ENCODE measurements at regions not wholly inside any gene's neighbourhood (a gene's known extent, or its start where the extent isn't known, plus 50 kb on each side); places are given as distances from the start of the nearest gene placed in this dataset.

DNA sequence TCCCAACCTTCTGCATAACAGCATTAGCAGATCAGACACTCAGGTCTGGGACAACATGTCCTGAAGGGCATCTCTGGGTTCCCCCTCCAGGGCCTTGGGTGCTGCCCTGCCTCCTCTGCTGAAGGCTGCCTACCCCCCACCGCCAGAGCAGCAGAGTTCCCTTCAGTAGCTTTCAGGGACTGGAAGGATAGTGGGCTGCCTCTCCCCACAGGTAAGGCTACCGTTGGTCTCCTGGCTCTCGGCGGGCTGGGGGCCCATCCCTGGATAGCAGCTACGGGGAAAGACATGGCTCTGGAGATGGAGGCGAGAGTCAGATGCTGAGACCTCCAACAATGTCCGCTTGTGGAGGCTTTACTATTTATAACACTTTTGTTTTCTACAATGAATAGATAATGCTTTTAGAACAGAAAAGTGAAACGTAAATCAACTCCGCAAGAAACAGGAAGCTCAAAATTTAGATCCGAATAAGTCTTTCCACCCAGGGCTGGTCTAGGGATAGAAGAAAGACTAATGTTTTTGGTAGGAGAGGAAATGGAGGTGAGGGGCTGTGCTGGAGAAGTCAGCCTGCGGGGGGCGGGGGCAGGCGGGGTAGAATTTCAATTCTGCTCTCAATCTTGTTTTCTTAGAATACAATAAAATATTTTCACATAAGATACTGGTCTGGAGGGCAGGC lies 58.4 kb downstream of the ARL4C start:
- H3K4me1 ChIP-seq (ENCODE audit: control insufficient read depth, insufficient read depth, low read length): peaks cover under 1% of the 10 kb centered on the region; the same call in 1 of the 2 replicates
- H3K4me3 ChIP-seq (ENCODE audit: low read depth, low read length): no peak overlapping the region
- no peak overlapping the region for H3K9ac ChIP-seq (ENCODE audit: low read depth, low read length)
- H3K27me3 ChIP-seq (ENCODE audit: control insufficient read depth, insufficient read depth, low read length): no peaks in the 10 kb centered on the region
- no peaks in the 10 kb centered on the region for H3K36me3 ChIP-seq (ENCODE audit: control insufficient read depth, insufficient read depth, low read length)
- no peaks in the 10 kb centered on the region for H3K9me3 ChIP-seq (ENCODE audit: control insufficient read depth, insufficient read depth, low read length)
- no peak overlapping the region for H3K27ac ChIP-seq (ENCODE audit: low read depth, low read length)

DNA sequence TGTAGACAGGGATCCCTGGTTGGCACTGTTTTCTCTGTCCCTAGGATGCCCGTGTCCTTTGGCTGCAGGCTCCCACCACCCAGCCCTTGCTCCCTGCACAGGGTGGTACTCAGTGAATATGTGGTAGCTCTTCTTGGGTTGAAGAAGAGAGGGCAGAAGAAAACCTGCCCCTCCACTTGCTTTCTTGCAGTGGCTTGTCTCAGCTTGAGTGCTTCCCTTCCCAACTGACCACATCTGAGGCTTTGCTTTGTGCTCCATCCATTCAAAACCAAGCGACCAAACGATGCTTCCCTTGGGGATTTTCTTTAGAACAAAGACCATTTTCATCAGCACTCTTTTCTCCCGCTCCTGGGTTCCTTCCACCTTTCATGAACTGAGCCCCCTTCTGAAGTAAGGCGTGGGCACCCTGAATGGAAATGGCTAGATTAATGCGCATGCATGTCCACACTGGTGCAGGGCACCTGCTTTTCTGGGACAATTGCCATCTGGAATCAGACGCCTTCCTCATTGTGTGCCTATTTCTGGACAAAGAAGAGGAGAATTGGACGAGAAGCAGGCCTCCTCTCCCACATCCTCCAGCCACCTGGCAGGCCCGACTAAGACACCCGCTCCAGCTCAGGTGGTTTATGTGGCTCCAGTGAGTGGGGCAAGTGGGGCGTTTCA lies 59.1 kb downstream of the ARL4C start:
- Histone ChIP-seq H3K27ac (ENCODE audit: low read depth, low read length) (no peak overlapping the region), H3K9ac (ENCODE audit: low read depth, low read length) (no peak overlapping the region), H3K27me3 (ENCODE audit: control insufficient read depth, insufficient read depth, low read length) (no peaks in the 10 kb centered on the region), H3K9me3 (ENCODE audit: control insufficient read depth, insufficient read depth, low read length) (no peaks in the 10 kb centered on the region), H3K4me1 (ENCODE audit: control insufficient read depth, insufficient read depth, low read length) (peaks cover 5% of the 10 kb centered on the region; the same call in 1 of the 2 replicates), H3K36me3 (ENCODE audit: control insufficient read depth, insufficient read depth, low read length) (no peaks in the 10 kb centered on the region), H3K4me3 (ENCODE audit: low read depth, low read length) (no peak overlapping the region)

DNA sequence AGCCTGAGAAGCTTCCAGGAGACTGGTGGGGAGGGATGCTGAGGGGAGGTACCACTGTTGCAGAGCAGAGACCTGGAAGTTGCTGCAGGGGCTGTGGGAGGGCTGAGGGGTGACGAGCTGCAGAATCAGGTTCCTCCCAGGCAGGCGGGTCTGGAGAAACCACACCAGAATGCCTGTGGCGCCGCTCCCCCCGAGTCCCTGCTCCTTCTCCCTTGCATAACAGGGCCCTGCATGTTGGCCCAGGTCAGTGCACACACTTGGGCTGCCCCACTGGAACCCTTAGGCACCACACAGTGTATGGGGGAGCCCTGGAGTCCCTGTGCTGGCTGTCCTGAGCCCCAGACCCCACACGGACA lies 60.4 kb downstream of the ARL4C start:
- H3K27ac ChIP-seq (ENCODE audit: low read depth, low read length): no peak overlapping the region
- H3K36me3 ChIP-seq (ENCODE audit: control insufficient read depth, insufficient read depth, low read length): no peaks in the 10 kb centered on the region
- H3K9me3 ChIP-seq (ENCODE audit: control insufficient read depth, insufficient read depth, low read length): no peaks in the 10 kb centered on the region
- H3K4me3 ChIP-seq (ENCODE audit: low read depth, low read length): no peak overlapping the region
- no peak overlapping the region for H3K9ac ChIP-seq (ENCODE audit: low read depth, low read length)
- peaks cover 7% of the 10 kb centered on the region for H3K4me1 ChIP-seq (ENCODE audit: control insufficient read depth, insufficient read depth, low read length)
- no peaks in the 10 kb centered on the region for H3K27me3 ChIP-seq (ENCODE audit: control insufficient read depth, insufficient read depth, low read length)

DNA sequence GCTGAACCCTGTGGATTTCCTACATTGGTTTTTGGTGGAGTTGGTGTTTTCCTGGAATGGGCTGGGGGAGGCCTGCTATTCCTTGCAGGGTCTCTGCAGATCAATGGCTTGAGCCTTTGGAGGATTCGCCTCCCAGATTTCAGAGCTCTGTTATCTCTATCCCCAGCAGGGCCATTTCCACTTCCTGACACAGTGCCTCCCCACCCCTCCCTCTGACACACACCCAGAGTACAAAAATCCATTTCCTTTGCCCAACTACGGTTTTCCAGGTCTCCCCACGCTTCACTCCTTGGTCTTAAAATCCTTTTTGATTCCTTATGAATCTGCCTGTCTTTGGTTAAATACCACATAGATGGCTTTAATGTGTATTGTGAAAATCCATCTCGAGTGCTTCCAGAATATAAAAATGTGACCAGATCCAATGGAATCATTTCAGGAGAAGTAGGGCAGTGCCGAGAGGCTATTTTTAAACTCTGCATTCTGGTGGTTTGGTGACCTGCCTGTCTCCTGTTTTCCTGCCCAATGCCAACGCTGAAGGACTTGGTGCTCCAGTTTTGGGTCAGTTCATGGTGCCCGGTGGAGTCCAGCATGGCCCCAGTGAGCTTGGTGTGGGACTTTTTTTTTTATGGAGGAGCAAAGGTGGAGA lies 60.9 kb downstream of the ARL4C start:
- no peaks in the 10 kb centered on the region for H3K36me3 ChIP-seq (ENCODE audit: control insufficient read depth, insufficient read depth, low read length)
- no peaks in the 10 kb centered on the region for H3K27me3 ChIP-seq (ENCODE audit: control insufficient read depth, insufficient read depth, low read length)
- peaks cover 12% of the 10 kb centered on the region for H3K4me1 ChIP-seq (ENCODE audit: control insufficient read depth, insufficient read depth, low read length)
- H3K9me3 ChIP-seq (ENCODE audit: control insufficient read depth, insufficient read depth, low read length): no peaks in the 10 kb centered on the region
- H3K9ac ChIP-seq (ENCODE audit: low read depth, low read length): no peak overlapping the region
- no peak overlapping the region for H3K4me3 ChIP-seq (ENCODE audit: low read depth, low read length)
- no peak overlapping the region for H3K27ac ChIP-seq (ENCODE audit: low read depth, low read length)

GRCh38 chr2:234433201-234433600 lies 63.7 kb downstream of the ARL4C start:
- Histone ChIP-seq H3K4me1 (ENCODE audit: control insufficient read depth, insufficient read depth, low read length) (peaks cover 22% of the 10 kb centered on the region), H3K4me3 (ENCODE audit: low read depth, low read length) (no peak overlapping the region), H3K9me3 (ENCODE audit: control insufficient read depth, insufficient read depth, low read length) (no peaks in the 10 kb centered on the region), H3K9ac (ENCODE audit: low read depth, low read length) (no peak overlapping the region), H3K27me3 (ENCODE audit: control insufficient read depth, insufficient read depth, low read length) (peaks cover 8% of the 10 kb centered on the region; the same call in 1 of the 2 replicates), H3K36me3 (ENCODE audit: control insufficient read depth, insufficient read depth, low read length) (no peaks in the 10 kb centered on the region), H3K27ac (ENCODE audit: low read depth, low read length) (no peak overlapping the region)

DNA sequence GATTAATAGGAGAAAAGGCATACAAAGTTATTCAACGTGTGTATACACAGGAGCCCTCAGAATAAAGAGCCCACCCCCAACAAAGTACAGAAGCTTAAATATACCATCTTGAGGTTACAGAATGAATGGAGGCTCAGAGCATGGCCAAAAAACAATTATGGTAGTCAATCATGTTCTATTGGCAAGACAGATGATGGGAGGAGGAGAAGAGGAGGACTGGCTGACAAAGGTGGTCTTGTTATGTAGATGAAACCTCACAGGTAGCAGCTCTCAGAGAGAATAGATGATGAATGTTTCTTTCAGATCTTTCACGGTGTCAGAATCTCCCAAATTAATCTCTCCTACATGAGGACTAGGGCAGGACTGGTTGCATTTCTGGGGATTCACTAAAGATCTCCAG lies 66.0 kb downstream of the ARL4C start:
- H3K9ac ChIP-seq (ENCODE audit: low read depth, low read length): no peak overlapping the region
- no peaks in the 10 kb centered on the region for H3K36me3 ChIP-seq (ENCODE audit: control insufficient read depth, insufficient read depth, low read length)
- H3K4me1 ChIP-seq (ENCODE audit: control insufficient read depth, insufficient read depth, low read length): peaks cover 40% of the 10 kb centered on the region
- no peak overlapping the region for H3K4me3 ChIP-seq (ENCODE audit: low read depth, low read length)
- peak overlapping the region; percentile 34 for H3K27ac ChIP-seq (ENCODE audit: low read depth, low read length)
- H3K9me3 ChIP-seq (ENCODE audit: control insufficient read depth, insufficient read depth, low read length): no peaks in the 10 kb centered on the region
- H3K27me3 ChIP-seq (ENCODE audit: control insufficient read depth, insufficient read depth, low read length): peaks cover 20% of the 10 kb centered on the region

GRCh38 chr2:234429265-234429664 lies 67.6 kb downstream of the ARL4C start:
- Histone ChIP-seq H3K9me3 (ENCODE audit: control insufficient read depth, insufficient read depth, low read length) (no peaks in the 10 kb centered on the region), H3K4me3 (ENCODE audit: low read depth, low read length) (no peak overlapping the region), H3K36me3 (ENCODE audit: control insufficient read depth, insufficient read depth, low read length) (no peaks in the 10 kb centered on the region), H3K4me1 (ENCODE audit: control insufficient read depth, insufficient read depth, low read length) (peaks cover 40% of the 10 kb centered on the region), H3K27me3 (ENCODE audit: control insufficient read depth, insufficient read depth, low read length) (peaks cover 25% of the 10 kb centered on the region), H3K9ac (ENCODE audit: low read depth, low read length) (no peak overlapping the region), H3K27ac (ENCODE audit: low read depth, low read length) (peak overlapping the region; percentile 23)

DNA sequence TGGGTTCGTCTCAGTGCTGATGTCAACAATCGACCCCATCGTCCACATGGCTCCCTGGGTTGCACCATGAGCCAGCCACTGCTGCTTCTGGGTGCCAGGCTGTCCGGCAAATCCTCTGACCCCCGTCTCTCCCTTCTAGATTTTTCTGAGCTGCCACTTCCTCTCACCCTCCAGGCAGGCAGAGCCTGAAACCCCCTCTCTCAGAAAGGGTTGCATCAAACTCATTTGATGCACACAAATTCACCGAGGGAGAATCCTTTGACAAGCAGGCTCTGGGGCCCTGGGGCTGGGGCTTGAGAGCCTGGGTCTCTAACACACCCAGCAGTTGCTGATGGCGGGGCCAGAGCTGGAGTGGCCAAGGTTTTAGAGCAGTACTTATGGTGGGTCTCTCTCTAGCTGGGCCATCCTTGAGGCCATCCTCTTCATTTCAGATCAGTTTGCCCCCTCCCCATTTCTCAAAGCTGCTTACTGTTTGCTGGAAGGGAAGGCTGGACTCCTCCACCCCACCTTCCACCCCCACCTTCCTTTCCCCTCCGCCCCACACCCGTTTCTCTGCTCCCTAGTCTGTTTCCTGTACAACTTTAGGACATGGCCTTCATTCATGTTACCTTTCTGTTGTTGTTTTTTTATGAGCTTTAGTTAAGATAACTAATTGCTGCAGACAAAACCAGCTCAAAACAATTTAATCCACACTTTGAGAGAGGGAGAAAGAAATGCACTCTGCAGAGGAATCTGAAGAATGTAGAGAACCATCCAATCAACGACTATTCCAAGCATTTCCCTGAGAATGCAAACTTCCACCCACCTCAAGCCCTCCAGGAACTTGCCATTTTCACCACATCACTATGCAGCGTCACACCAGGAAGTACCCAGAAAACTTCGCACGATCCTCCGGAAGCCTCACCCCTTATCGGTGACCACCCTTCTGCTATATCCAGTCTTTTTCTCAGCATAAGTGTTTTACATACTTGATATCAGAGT lies 69.5 kb downstream of the ARL4C start:
- H3K4me1 ChIP-seq (ENCODE audit: control insufficient read depth, insufficient read depth, low read length): peaks cover 36% of the 10 kb centered on the region
- H3K9ac ChIP-seq (ENCODE audit: low read depth, low read length): peak overlapping the region; percentile 14; the same call in 1 of the 2 replicates
- H3K9me3 ChIP-seq (ENCODE audit: control insufficient read depth, insufficient read depth, low read length): no peaks in the 10 kb centered on the region
- peak overlapping the region; percentile 83 for H3K27ac ChIP-seq (ENCODE audit: low read depth, low read length)
- H3K36me3 ChIP-seq (ENCODE audit: control insufficient read depth, insufficient read depth, low read length): no peaks in the 10 kb centered on the region
- H3K27me3 ChIP-seq (ENCODE audit: control insufficient read depth, insufficient read depth, low read length): peaks cover 25% of the 10 kb centered on the region
- peak overlapping the region; percentile 17 for H3K4me3 ChIP-seq (ENCODE audit: low read depth, low read length)

DNA sequence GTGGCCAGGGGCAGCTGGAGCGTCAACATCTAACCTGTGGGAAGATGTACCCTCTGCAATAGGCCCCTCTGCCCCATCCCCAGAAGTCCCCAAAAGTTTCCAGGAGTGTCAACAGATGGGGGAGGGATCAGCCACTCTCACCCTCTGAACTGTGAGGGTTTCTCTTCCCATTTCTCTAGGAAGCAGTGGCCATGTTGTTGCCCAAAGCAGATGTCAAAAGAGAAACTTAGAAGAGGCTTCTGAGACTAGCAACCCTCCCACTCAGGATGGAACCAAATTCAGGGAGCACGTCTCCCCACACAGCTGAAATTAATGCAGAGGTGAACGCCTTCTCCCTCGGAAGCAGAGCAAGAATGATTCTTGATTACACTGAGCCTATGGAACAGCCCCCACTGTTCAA lies 70.3 kb downstream of the ARL4C start:
- H3K36me3 ChIP-seq (ENCODE audit: control insufficient read depth, insufficient read depth, low read length): no peaks in the 10 kb centered on the region
- peaks cover 25% of the 10 kb centered on the region for H3K27me3 ChIP-seq (ENCODE audit: control insufficient read depth, insufficient read depth, low read length)
- H3K4me3 ChIP-seq (ENCODE audit: low read depth, low read length): no peak overlapping the region
- no peaks in the 10 kb centered on the region for H3K9me3 ChIP-seq (ENCODE audit: control insufficient read depth, insufficient read depth, low read length)
- no peak overlapping the region for H3K9ac ChIP-seq (ENCODE audit: low read depth, low read length)
- peaks cover 35% of the 10 kb centered on the region for H3K4me1 ChIP-seq (ENCODE audit: control insufficient read depth, insufficient read depth, low read length)
- H3K27ac ChIP-seq (ENCODE audit: low read depth, low read length): no peak overlapping the region

DNA sequence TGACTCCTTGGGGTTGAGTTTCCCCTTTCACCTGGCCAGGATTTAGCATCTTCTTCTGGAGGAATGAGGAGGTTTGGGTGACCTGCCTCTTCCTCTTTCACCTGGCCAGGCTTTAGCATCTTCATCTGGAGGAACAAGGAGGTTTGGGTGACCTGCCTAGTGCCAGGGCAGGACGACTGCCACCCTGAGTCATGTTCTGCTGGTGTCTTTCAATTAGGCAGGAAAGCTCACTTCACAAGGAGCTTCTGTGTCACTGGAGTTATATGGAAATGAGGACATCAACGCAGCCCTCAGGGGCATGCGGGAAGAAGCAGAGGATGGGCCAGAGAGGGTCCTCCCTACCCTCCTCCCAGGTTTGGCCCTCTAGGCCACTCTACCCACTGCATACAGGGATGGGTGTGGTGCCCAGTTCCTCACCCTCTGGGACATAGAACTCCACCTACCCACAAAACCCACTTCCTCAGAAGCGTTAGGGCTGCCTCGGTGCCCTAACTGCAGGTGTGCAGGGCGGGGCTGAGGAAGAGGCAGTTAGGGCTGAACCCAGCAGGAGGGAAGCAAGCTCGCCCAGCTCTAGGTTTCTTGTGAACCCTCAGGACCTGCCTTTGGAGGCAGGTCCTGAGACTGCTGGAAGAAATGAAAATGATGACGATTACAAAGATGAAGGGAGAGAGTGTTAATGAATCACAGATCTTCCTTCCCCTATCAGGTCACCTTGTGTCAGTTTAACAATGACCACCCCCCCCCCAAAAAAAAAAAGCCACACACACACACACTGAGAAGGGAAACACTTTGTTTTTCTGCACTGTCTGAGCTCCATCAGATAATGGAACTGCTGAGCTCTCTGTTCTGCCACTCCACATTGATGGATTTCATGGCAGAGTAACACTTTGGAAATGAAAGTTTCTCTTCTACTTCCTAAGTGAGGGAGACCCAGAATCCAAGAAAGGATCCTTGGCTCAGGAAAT lies 71.0 kb downstream of the ARL4C start:
- no peak overlapping the region for H3K4me3 ChIP-seq (ENCODE audit: low read depth, low read length)
- no peaks in the 10 kb centered on the region for H3K9me3 ChIP-seq (ENCODE audit: control insufficient read depth, insufficient read depth, low read length)
- H3K4me1 ChIP-seq (ENCODE audit: control insufficient read depth, insufficient read depth, low read length): peaks cover 28% of the 10 kb centered on the region
- H3K36me3 ChIP-seq (ENCODE audit: control insufficient read depth, insufficient read depth, low read length): no peaks in the 10 kb centered on the region
- H3K9ac ChIP-seq (ENCODE audit: low read depth, low read length): no peak overlapping the region
- no peak overlapping the region for H3K27ac ChIP-seq (ENCODE audit: low read depth, low read length)
- H3K27me3 ChIP-seq (ENCODE audit: control insufficient read depth, insufficient read depth, low read length): peaks cover 25% of the 10 kb centered on the region
